Stimulated activated CD4-positive, alpha-beta T cell treated with anti-CD3 and anti-CD28 coated beads, Interleukin-2, amount 100 ng/mL, for 4 hours (primary cell): ENCODE measurements at regions not wholly inside any gene's neighbourhood (a gene's known extent, or its start where the extent isn't known, plus 50 kb on each side); places are given as distances from the start of the nearest gene placed in this dataset.
"Not testable (repeated sequence)": the region's sequence is repeated elsewhere in the genome, so short reads cannot be mapped to it uniquely, and the experiment has no call there.

Source experiments
- DNase-seq: peaks from one replicate; pipeline ENCODE4 v3.0.0-alpha.2; 2020; ENCODE audit warnings: low read depth

DNA sequence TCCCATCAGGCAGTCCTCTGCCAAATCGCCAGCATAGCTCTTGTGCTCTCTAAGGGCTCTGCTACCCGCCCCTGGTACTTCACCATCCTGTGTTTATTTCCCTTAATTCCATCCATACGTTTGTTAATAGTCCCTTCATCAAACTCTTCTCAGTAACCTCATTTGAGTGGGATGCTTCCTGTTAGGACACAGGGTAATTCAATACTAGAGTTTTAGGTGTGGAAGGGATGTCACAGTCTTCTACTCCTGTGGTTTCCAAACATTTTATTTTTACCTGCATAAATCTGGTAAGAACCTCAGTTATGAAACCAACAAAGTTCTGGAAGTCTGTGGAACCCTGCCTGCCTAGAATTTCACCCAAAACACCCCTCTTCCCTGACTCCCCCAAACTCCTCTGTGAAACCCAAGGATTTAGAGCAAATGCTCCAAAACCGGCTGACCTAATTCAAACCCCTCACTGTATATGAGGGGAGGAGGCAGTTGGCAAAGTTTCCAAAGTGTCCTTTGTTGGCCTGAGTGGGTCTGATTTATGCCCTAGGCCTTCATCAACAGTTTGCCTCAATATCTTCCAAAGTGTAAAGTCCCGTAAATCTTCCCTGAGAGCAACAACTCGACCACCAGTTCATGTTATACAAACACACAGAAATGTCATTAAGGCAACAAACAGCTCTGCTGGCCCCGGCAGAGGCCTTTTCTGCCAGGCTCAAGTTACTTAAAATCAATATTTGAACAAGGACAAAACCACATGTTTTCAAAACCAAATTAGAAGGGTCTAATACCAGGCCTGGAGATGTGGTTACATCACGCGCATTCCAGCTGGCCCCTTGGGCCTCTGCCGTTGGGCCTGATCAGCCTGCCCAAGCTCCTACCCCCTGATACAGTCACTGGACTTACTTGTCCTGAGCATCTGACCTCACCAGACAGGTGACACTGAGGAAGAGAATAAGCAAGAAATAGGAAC, 82.4 kb upstream of the FGGY start:
- no peak for DNase-seq

DNA sequence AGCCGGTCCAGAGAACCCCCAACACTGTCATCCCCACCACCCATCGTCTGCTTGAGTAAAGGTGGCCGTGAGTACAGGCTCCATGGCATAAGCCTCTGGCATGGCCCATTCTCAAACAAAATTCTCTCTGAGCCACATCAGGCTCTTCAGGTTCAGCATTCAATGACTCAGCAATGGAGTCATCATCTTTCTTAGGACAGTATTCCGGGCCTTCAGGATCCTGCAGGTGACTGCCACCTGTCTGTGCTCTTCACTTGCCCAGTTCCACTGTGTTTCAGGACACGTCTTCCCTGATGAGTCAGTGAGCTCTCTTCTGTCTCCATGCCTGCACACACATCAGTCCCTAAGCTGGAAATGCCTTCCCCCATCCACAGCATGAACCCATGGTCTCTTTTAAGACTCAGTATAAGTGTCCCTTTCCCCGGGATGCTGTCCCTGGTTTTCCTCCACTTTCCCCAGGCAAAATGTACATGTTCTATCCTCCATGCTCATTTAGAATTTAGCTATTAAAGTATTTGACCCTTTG, 81.1 kb upstream of the FGGY start:
- DNase-seq: no peak

DNA sequence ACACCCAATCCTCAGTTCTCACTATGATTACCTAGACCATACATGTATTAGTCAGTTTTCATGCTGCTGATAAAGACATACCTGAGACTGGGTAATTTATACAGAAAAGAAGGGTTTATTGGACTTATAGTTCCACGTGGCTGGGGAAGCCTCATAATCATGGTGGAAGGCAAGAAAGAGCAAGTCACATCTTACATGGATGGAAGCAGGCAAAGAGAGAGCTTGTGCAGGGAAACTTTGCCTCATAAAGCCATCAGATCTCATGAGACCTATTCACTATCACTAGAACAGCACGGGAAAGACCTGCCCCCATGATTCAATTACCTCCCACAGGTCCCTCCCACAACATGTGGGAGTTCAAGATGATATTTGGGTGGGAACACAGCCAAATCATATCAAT, 79.5 kb upstream of the FGGY start:
- not testable (repeated sequence) for DNase-seq

DNA sequence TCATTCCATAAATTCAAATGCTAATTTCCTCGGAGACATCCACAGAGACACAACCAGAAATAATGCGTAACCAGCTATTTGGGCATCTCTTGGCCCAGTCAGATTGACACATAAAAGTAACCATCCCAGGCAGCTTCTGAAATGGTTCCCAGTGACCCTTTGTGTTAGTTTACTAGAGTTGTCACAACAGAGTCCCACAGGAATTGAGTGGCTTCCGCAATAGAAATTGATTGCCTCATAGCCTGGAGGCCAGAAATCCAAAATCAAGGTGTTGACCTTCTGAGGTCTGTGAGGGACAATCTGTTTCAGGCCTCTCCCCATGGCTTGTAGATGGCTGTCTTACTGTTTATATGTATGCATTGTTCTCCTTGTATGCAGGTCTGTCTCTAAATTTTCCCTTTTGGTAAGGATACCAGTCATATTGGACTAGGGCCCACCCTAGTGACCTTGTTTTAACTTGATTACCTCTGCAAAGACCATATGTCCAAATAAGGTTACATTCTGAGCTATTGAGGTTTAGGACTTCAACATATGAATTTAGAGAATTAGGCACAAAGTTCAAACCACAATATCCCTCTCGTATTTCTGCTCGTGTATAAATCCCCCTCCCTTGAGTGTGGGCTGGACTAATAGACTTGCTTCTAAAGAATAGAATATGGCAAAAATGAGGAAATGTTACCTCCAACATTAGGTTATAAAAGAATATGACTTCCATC, 78.2 kb upstream of the FGGY start:
- no peak for DNase-seq

DNA sequence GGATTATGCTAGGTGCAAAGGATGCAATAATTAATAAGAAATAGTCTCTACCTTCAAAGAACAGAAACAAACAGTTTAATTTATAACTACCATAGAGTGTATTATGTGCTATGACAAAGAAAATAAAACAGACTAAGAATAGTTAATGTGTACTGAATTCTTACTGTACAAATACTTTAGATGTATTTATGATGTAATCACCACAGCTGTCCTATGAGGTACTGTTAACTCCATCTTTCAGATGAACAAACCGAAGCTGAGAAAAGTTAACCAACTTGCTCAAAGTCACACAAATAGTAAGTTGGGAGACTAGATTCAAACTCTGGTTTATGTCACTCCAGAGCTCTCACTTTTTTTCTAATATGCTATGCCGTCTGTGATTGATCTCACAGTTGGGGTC, 77.0 kb upstream of the FGGY start:
- DNase-seq: no peak

DNA sequence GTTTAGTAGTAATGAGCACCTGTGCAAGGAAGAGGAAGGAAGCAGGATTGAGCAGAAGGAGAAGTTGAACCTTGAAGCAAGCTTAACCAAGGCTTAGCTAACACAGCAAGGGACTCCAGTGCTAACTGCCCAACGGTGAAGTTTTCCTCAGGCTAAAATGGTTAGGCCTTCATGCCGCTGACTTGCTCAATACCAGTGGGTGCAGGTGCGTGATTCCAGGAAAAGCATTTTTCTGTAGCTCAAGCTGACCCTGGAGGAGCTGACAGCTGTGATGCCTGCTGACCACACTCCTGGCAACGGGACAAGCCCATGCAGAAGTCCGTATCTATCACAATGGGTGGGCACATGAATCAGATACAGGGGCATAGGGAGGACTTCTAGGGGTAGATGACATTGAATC, 76.5 kb upstream of the FGGY start:
- DNase-seq: no peak

DNA sequence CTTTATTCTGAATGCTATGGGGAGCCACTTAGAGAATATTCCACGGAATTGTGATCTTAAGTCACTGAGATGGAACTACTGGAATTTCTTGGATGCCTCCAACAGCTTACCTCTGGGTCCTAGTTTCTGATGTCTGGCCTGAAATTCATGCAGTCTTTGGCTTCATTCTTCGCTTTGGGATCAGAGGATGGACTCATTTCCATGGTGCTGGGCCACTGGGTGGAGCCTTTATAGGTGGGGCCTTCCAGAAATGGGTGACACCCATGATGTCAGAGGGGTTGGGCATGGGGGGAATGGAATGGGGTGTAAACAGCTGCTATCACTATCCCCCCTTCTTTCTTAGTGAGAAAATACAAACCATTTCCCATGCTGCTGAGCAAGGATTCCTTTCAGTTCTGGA, 73.7 kb upstream of the FGGY start:
- DNase-seq: no peak

DNA sequence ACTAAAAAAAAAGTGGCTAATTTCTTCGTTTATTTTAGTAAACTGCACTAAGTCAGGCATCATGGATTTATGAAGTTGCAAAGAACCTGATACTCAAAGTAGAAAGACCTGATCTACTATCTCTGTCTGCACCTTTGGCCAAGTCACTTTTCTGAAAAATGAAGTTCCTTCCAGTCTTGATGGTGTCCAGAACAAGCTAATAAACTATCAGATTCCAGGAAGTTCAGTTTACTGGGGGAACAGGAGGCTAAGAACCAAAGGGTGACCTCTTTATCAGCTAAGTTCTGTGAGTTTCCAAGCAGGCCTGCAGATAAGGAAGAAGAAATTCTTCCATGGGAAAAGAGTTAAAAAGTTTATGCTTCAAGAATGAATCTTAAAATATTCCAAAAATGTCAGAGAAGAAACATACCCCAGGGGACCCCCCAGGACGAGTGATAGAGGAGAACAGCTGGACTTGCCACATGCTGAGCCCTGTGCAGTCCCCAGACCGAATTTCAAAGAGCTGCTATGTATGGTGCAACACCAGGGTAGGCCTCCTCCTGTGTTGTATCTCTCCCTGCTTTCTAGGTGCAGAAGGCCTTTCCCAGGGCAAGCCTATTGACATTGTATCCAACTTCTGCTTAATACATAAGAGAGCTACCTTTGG, 72.8 kb upstream of the FGGY start:
- DNase-seq: no peak

DNA sequence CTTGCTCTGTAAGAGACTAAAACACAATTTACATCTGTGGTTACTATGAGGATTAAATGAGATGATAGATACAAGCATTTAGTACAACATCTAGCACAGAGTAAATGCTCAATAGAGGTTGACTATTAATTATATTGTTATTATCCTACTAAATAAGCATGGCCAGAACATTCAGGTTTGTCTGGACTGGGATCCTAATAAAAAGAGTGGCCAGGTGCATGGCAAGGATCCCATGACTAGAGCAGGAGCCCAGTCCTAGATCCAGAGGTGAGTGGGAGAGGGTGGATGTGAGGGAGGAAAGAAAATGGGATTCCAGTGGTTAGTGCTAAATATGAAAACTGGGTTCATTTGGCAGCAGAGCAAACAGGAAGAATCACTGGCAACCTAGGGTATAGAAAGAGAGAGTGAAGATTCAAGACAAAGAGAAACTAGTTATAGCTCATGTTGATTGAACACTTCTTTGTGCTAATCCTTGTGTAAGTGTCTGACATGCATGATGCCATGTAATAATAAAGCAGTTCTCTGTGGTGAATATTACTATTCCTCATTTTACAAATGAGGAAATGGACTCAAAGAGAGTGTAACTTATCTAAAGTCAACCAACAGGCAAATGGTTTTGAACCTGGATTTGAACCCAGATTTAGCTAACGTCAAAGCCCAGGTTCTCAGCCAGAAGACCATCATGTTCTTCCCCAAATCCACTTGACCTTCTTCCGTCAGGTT, 71.1 kb upstream of the FGGY start:
- DNase-seq: no peak

DNA sequence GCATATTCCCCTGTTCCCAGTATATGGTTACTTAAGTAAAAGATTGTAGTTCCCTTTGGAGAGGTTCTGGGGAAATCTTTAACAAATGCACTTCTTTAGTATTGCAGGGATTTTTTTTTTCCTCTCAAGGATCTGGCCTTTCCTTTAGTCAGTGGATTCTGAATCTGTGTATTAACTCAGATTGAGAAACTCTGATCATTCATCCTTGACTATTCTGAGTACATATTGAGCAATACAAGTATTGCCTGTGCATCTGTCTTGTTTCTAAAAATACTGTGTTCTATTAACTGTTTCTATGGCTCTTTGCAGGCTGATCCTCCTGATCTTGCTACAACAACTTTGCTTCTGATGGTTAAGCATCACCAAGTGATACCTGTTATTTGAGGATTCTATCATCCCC, 67.8 kb upstream of the FGGY start:
- no peak for DNase-seq

DNA sequence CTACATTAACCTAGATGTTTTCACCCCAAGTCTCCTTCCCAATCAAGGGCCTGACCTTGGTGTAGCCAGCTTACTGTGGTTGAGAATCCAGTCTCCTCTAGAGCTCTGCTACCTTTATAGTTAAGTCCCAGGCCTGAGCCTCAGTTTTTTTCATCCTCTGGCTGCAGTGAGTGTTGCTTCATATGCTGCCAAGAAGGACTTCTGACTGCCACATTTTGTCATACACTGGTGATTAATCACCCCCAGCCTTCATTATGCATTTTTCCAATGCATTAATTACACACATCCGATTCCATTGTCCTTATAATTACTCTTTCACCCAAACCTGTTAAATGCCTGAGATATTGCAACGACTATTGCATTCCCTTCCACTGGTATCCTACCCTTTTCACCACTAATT, 66.3 kb upstream of the FGGY start:
- DNase-seq: no peak

DNA sequence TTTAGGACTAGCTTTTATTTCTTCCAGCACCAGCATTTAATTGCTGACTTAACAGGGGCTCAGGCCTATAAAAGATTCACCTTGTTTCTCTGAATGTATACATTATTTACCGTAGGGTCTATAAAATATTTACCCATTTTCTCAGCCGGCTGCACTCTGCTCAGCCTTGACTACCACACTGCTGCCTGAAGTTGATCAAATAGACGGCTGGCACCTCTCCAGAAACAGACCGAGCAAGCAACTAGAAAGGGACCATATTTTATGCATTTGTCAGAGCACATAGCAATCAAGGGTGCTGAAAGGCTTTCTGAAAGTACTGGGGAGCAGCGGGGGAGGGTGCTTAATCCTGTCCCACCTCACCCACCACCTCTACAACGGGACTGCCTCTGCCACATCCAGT, 64.7 kb upstream of the FGGY start:
- DNase-seq: no peak

DNA sequence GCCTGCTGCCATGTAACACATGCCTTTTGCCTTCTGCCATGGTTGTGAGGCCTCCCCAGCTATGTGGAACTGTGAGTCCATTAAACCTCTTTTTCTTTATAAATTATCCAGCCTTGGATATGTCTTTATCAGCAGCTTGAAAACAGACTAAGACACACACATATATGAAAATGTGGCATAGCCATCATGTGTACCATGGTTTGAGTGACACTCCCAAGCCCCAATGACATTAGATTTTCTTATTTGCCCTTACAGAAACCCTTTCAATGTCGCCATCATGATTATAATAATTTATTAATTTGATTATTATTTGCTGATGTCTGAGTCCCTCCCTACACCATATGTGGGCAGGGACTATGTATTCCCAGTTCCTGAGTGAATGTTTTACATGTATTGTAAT, 63.5 kb upstream of the FGGY start:
- DNase-seq: no peak

DNA sequence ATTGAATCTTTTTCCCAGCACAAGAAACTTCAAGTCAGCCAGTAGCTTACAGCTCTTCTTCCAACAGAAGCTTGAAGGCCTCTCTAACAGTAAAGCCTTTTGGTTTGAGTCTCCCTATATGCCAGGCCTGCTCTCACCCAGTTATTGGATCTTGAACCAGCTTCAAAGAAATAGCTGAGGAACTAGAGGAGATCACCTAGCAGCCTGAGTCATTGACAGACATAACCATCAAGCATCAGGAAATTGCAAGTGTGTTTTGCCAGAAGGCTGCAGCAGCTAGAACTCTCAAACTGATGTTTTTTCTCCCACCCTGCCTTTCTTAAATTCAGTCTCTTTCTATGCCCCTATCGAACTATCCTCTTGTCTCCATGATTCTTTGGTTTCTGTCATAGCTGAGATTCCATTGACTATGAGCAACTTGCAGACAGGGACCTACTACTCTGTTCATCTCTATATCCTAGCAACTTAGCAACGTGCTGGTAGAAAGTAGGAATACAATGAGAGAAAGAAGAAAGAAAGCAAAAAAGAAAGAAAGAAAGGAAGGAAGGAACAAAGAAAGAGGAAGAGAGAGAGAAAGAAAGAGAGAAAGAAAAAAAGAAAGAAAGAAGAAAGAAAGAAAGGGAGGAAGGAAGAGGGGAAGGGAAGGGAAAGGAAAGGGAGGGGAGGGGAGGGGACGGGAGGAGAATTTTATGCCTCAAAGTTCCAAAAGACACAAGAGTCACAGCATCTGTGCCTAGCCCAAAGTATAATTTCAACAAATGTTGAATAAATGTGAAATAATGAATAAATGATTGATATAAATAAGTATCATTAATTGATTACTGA, 60.0 kb upstream of the FGGY start:
- no peak for DNase-seq

DNA sequence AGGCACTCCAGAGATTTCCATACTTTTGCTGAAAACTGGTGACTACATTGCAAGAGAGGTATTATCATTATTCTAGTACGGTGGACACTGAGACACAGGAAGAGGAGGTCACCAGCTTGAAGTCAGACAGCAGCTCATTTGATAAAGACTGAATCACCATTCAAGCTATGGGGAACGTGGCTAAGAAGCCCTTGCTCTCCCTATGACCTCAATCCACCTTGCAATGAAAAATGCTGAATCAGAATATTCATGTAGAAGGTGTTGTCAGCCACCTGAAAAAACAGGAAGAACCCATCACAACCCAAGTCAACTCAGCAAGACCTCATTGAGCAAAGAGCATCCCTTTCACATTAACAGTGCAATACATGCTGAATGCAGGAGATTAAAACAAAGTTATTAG, 59.0 kb upstream of the FGGY start:
- no peak for DNase-seq

DNA sequence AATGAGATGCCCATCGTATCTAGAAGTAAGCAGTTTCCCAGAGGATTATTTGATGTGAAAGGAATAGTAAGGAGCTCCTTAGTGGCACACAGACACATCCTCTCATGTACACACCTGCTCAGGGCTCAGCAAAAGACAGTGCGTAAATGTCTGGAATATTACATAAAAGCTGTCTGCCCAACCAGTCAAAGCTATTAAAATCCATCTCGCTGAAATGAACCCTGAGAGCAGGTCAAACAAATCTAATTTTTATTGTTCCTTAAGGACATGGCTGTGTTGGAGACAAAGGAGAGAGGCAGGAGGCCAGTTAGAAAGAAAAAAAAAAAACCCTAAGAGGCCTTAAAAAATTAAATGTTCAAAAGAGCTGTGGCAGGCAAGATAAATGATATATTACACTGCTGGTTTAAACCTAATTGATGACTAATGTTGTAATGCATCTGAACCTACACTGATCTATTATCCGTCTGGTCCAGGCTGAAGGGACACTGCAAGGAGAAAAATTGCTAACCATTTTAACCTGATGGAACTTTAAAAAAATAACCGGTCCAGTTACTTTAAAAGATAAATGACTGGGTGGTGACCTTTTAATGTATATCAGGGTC, 58.5 kb upstream of the FGGY start:
- no peak for DNase-seq

DNA sequence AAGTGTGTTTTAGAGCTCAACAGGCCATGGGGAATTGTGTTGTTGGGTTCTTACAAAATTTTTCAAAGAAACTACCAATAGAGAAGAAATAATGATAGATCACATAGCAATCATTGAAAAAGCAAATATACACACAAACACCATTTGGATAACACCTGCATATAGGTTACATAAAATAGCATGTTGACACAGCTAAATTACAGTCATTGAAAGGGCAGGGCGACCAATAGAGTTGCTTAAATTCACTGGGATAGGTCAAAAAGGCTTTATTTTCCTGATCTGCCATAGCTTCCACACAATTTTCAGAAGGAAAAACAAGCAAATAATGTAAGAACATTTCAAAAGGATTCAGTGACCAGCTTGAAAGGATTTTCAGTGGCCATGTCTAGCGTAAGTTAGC, 57.9 kb upstream of the FGGY start:
- DNase-seq: no peak

DNA sequence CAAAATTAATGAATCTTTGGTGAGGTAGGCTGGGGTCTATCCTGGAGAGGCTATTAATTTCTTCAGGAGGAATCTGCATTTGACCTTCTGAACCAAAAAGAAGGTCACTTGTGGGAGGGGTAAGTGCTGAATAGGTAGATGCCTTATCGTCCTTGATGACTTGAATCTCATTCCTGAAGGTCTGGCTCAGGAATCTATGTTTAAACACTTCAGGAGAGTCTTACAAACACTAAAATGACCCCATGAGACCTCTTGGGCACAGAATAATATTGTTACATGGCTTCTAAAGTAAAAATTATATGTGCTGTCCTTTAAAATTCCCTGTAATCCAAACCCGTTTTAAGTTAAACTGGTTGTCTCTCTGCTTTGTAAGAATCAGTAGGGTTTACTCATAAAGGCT, 55.0 kb upstream of the FGGY start:
- DNase-seq: no peak

DNA sequence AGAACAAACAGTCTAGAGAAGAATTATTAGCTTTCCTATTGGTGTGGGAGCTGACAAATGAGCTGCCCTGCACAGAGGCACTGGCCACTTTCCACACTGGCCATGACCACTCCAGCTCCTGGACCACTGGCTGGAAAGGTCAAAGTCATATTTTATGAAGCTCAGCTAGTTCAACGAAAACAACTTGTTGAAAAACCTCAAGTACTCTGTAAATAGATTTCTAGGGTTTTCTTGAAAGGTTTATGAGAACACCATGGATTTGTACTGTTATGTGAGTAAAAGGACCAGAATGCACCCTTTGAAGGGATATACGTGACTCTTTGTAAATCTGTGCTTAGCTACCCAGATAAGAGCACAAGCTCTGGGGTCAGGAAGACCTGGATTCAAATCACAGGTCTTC, 54.5 kb upstream of the FGGY start:
- DNase-seq: no peak

DNA sequence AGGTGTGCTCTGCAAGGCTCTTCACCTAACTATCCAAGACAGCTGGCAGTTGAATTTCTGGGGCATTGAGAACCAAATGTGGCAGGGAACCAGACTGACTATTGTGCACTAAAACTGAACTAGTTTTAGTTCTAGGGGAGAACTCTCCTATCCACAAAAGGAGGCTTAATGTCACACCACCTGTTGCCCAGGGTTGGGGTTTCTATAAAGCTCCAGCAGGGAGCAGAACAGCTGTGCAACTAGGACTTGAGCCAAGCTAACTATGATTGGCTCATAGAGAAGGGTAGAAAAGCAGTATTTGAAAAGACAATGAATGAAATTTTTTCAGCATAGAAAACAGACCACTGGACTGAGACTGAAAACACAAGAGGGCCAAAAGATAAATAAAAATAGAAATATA, 53.3 kb upstream of the FGGY start:
- DNase-seq: no peak

DNA sequence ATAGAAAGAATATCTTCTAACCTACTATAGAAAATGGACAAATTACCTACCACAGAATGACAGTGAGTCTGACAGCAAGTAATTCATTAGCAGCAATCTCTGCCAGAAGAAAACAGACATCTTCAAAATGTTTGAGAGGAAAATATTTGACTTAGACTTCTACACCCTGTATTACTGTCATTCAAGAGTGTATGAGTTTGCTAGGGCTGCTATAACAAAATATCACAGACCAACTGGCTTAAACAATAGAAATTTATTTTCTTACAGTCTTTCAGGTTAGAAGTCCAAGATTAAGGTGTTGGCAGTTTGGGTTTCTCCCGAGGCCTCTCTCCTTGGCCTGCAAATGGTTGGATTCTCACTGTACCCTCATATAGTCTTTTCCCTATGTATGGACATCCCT, 52.9 kb upstream of the FGGY start:
- no peak for DNase-seq
